Kidney (tissue), 13 donors: ENCODE measurements at regions not wholly inside any gene's neighbourhood (a gene's known extent, or its start where the extent isn't known, plus 50 kb on each side); places are given as distances from the start of the nearest gene placed in this dataset.

Experiments
- DNase-seq, 5 donors: peaks; one replicate each; pipeline ENCODE4 v3.0.0-alpha.2; 2013 to 2020
- FAIRE-seq: peaks from 2 replicates; lab custom pipeline; 2012; peaks lifted over from hg19 to GRCh38; lab: Jason Lieb, UNC
- H3K27ac ChIP-seq, 2 donors: one replicate each; pipeline ENCODE4 v1.7.0; 2013; ENCODE audit warnings: low read depth in 2 of 2, low read length in 2 of 2, inconsistent platforms in 1 of 2
- H3K27me3 ChIP-seq: one replicate; pipeline ENCODE4 v1.7.1; 2013; ENCODE audit warnings: low read length, inconsistent platforms; ENCODE audit not compliant: control insufficient read depth, insufficient read depth
- H3K36me3 ChIP-seq, 3 donors: one replicate each; pipeline versions ENCODE4 v1.7.0 to v1.7.1; 2013; ENCODE audit warnings: low read length in 3 of 3, control low read depth in 1 of 3, inconsistent platforms in 1 of 3; ENCODE audit not compliant: insufficient read depth in 3 of 3, control insufficient read depth in 2 of 3
- H3K4me1 ChIP-seq, 3 donors: one replicate each; pipeline versions ENCODE4 v1.7.0 to v1.7.1; 2013; ENCODE audit warnings: low read length in 3 of 3, inconsistent platforms in 1 of 3, low read depth in 1 of 3; ENCODE audit not compliant: control insufficient read depth in 2 of 3, insufficient read depth in 2 of 3
- H3K4me3 ChIP-seq, 3 donors: one replicate each; pipeline versions ENCODE4 v1.7.0 to v1.8.1; 2013; ENCODE audit warnings: low read length in 3 of 3, control low read depth in 1 of 3, inconsistent platforms in 1 of 3
- H3K9ac ChIP-seq, 3 donors: one replicate each; pipeline versions ENCODE4 v1.7.0 to v1.7.1; 2013; ENCODE audit warnings: low read length in 3 of 3, control low read depth in 1 of 3, inconsistent platforms in 1 of 3
- H3K9me3 ChIP-seq, 3 donors: one replicate each; pipeline versions ENCODE4 v1.7.0 to v1.7.1; 2013; ENCODE audit warnings: low read length in 3 of 3, control low read depth in 1 of 3, inconsistent platforms in 1 of 3; ENCODE audit not compliant: control insufficient read depth in 2 of 3, insufficient read depth in 1 of 3
- CTCF ChIP-seq: IDR thresholded peaks from 3 replicates; pipeline ENCODE4 v1.5.1; 2012; ENCODE audit warnings: mild to moderate bottlenecking, moderate library complexity, borderline replicate concordance; ENCODE audit not compliant: insufficient read depth; ENCODE audit errors: extremely low read depth
- intact Hi-C: fragments of 100-400 bp; cut with DNase I; formaldehyde crosslinking; loops from one replicate; pipeline ENCODE4 v1.11.1; 2022
- donor health status: control.
- donor health status: control.
- donor health status: control.
- donor health status: control.
- donor health status: control.
- donor health status: DM: yes; HTN: yes; CAD: no.
- donor health status: Normal renal cell carcinoma (clear cell type).

- intact Hi-C loops, result no loop called here
- Histone ChIP-seq H3K4me3 (no peak overlapping the region), H3K9ac (no peak overlapping the region), H3K36me3 (no peaks in the 10 kb centered on the region), H3K27ac (no peak overlapping the region), H3K9me3 (no peaks in the 10 kb centered on the region), H3K4me1 (no peaks in the 10 kb centered on the region), H3K27me3 (no peaks in the 10 kb centered on the region)
- FAIRE-seq, result no peak
- TF ChIP-seq CTCF, result no peak
- no peak for DNase-seq
Measured at GRCh38 chr21:21750124-21750825, 752.1 kb downstream of the NCAM2 start.

- H3K27ac ChIP-seq, result no peak overlapping the region
- no peaks in the 10 kb centered on the region for H3K9me3 ChIP-seq
- no peak overlapping the region for H3K9ac ChIP-seq
- FAIRE-seq (no peak), DNase-seq (peak in 1 of 5 donors; percentile 30)
- intact Hi-C loops, result no loop called here
- H3K36me3 ChIP-seq, result no peaks in the 10 kb centered on the region
- H3K27me3 ChIP-seq, result no peaks in the 10 kb centered on the region
- H3K4me1 ChIP-seq, result no peaks in the 10 kb centered on the region
- no peak for TF ChIP-seq CTCF
- no peak overlapping the region for H3K4me3 ChIP-seq
Measured at GRCh38 chr21:21751286-21751685, 753.1 kb downstream of the NCAM2 start.

- FAIRE-seq (no peak), DNase-seq (no peak)
- no peaks in the 10 kb centered on the region for H3K36me3 ChIP-seq
- no peaks in the 10 kb centered on the region for H3K27me3 ChIP-seq
- no peak overlapping the region for H3K4me3 ChIP-seq
- H3K9ac ChIP-seq, result no peak overlapping the region
- H3K9me3 ChIP-seq, result no peaks in the 10 kb centered on the region
- TF ChIP-seq CTCF, result no peak
- H3K27ac ChIP-seq, result no peak overlapping the region
- intact Hi-C loops, result no loop called here
- no peaks in the 10 kb centered on the region for H3K4me1 ChIP-seq
Measured at GRCh38 chr21:21762855-21763254, 764.6 kb downstream of the NCAM2 start.

GRCh38 chr21:21764281-21764680 lies 766.1 kb downstream of the NCAM2 start:
- H3K9me3 ChIP-seq, result no peaks in the 10 kb centered on the region
- H3K36me3 ChIP-seq, result no peaks in the 10 kb centered on the region
- no peak overlapping the region for H3K27ac ChIP-seq
- DNase-seq (no peak), FAIRE-seq (no peak)
- H3K9ac ChIP-seq, result no peak overlapping the region
- no peak overlapping the region for H3K4me3 ChIP-seq
- no peaks in the 10 kb centered on the region for H3K4me1 ChIP-seq
- TF ChIP-seq CTCF, result no peak
- no peaks in the 10 kb centered on the region for H3K27me3 ChIP-seq
- intact Hi-C loops, result no loop called here
